Muscle of arm (tissue), 1 donor: ENCODE measurements at regions not wholly inside any gene's neighbourhood (a gene's known extent, or its start where the extent isn't known, plus 50 kb on each side); places are given as distances from the start of the nearest gene placed in this dataset.
A peak's percentile ranks its signal among the peaks of the same experiment; 100 is the strongest.

Experiments used
- DNase-seq: peaks from one replicate; pipeline ENCODE4 v3.0.0-alpha.2; 2013

- DNase-seq = no peak
These were observed 118.4 kb downstream of the LRRC30 start for GRCh38 chr18:7349181-7349837.

DNA sequence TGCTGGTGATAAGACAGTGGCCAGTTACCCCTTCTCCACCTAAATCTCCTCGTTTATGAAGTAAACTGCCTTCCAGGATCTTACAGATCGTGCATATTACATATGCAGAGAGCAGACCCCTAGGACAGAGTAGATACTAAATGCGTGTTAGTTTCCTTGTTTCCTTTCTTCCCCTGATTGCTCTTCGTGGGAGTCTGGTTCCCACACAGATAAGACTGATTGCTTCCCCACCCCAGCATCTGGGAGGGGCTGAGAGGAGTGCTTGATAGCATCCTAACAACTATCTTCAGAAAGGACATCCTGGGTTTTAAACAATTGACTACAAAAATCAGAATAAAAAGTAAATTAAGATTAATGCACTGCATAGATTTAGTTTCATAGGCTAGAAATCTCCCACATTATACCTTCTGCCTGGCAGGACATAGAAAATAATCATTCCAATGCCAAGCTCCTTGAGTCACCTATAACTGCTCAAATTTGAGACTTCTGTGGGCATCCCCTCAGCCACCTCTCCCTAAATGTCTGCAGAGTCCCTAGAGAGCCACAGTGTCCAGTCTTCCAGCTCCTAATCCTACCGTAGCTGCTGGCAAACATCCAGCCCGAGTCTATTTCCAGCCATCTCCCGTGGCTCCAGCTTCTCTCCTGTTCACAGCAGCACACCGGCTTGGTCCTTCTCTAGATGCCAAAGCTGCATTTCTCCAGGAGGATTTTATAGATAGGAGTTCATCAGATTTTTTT, 128.3 kb downstream of the LRRC30 start:
- no peak for DNase-seq

- no peak for DNase-seq
These were observed 129.8 kb downstream of the LRRC30 start for GRCh38 chr18:7360606-7361170.

GRCh38 chr18:7363338-7363737, 132.4 kb downstream of the LRRC30 start:
- no peak for DNase-seq

- no peak for DNase-seq
These were observed 135.7 kb downstream of the LRRC30 start for GRCh38 chr18:7366597-7366996.

- DNase-seq = no peak
These were observed 136.4 kb downstream of the LRRC30 start for GRCh38 chr18:7367336-7367735.

DNA sequence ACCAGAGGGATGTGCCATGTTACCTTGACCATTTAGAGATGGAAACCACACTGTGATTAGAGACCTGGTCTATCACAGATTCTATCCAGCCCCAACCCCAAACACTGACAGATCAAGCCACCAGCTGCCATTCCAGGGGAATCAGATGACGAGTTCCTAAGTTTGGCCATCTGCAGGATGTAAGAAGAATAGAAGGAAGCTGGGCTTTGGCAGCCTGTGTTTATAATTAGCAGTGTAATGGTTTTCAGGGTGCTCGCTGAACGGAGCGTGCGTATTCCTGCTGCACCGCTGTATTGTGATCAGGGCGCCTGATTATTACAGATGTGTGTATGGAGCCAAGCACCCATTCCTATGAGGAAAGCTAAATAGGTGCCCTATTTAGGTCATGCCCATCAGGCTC, 138.1 kb downstream of the LRRC30 start:
- DNase-seq = no peak

DNA sequence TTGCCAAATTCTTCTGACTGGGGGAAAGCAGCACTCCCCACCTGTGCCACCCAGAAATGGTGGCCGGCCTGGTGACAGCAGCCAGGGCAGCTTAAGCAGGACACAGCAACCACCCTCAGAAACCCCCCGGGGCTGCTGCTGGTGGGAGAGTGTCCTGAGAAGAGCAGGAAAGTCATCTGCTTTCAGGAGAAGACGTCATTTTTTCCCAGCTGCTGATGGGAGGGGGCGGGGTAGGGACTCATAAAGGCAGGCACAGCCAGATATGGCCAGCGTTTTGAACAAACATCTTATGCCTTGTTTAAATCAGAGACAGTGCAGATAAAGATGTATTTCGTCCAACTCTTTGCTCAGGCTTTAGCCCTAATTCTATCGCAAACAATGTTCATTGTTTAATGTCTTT, 139.5 kb downstream of the LRRC30 start:
- DNase-seq = peak; percentile 49

- DNase-seq = peak; percentile 27
These were observed 139.9 kb downstream of the LRRC30 start for GRCh38 chr18:7370802-7371201.

DNA sequence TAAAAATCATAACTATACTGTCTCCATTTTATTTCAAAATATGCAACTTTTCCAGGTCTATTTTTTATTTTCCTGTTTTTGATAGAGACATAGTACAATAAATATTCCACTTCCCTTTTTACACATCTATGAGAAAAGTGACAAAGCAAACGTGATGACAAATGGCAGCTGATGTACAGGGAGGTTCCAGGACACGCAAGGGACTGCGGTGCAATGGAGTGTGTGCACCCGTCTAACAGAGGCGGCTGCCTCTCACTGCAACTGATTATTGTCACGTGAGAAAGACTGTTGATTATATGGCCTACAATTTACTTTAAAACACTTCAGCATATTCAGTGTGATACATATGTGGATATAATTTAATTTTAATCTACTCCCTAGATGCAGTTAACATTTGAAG, 142.6 kb downstream of the LRRC30 start:
- no peak for DNase-seq

- DNase-seq = no peak
These were observed 150.4 kb downstream of the LRRC30 start for GRCh38 chr18:7381307-7381706.

DNA sequence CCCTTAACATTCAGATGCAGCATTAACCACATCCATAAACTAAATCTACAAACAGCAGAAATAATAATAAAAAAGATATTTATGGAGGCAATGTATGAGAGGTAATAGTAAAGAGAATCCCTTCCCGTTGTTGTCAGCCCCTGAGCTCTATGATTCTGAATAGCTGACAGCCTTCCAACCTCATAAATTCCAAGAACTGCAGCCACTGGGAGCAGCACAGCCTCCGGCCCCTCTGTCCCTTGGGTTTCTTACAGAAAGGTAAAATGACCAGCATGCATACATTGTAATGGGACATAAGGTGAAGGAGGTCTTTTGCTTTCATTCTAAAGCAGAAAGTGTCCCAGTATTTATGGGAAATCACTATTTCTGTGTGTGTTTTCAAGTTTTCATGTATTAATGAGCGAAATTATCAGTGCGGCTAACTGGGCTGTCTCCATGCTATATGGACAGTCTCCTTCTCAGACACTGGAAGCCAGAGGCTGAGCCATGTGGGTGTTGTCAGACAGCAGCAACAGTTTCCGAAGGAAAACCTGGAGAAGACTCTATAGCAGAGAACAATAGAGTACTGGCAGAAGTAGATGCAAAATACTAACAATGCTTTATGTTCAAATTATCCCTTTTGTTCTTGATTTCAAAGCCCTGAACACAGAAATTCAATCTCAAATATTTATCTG, 151.6 kb downstream of the LRRC30 start:
- no peak for DNase-seq

DNA sequence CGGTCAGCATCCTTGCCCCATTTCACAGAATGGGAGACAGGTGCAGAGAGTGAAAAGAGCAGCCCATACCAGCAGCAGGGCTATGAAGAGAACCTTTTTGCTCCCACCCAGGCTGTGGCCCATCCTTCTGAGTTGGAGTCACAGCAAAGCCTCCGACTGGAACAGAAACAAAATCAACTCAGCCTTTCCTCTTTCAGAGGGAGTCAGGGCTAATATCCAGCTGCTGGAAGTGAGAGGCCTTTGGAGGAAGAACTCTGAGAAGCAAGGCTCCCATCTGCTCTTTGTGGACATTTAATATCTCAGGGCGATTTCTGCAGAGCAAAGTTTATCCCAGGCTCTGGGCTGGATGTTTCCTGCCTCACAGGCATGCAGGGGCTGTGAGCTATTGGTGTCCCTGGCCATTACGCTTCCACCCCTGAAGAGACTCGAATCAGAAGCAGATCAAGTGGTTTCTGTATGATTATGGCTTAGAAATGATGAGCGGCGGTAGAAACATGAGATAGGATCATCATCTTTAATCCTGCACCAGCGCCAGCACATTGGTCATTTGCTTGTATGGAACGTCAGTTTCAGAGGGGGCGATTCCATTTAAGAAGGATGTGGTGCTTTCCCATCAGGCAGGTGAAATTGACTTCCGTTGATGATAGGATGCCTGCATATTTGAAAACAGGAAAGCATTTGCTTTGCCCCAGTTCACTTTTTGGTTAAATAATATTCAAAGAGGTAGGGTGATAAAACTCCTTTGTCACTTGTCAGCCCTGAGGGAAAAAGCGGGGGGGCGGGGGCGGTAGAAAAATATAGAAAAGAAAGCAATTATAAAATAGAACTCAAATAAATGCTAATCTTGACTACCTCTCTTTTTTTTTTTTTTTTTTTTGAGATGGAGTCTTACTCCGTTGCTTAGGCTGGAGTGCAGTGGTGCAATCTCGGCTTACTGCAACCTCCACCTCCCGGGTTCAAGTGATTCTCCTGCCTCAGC, 152.4 kb downstream of the LRRC30 start:
- peak; percentile 25 for DNase-seq

- DNase-seq = no peak
These were observed 157.9 kb downstream of the LRRC30 start for GRCh38 chr18:7388741-7389140.

GRCh38 chr18:7390731-7391492, 160.0 kb downstream of the LRRC30 start:
- no peak for DNase-seq

- DNase-seq = no peak
These were observed 162.2 kb downstream of the LRRC30 start for GRCh38 chr18:7393080-7393479.

DNA sequence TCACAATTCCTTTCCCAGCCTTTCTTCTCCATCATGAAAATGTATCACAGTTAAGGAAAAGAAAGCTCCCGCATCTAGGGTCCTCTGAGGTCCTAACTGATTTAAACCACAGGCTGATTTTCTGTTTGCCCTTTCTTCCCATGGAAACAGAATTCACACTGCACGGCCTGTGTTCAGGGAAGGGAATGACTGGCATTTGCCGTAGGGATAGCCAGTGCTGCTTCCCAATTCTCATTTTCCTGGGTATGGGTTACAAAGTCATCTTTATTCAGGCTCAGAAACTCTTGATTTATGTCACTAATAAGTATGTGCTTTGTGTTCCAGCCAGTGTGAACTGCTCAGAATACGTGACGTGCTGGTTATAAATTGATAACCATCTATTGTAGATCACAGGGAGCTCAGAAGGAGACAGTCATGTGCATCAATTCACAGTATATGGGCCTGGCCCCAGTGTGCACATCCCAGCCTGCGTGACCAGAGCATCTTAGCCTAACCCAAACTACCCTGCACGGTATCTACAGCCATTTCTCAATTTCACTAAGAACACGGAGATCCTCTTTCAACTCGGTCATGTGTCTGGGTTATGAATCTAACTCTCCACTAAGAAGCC, 163.3 kb downstream of the LRRC30 start:
- no peak for DNase-seq

- DNase-seq = no peak
These were observed 164.7 kb downstream of the LRRC30 start for GRCh38 chr18:7395566-7395965.

- no peak for DNase-seq
These were observed 153.2 kb upstream of the PTPRM start for GRCh38 chr18:7413906-7414305.

- no peak for DNase-seq
These were observed 152.7 kb upstream of the PTPRM start for GRCh38 chr18:7414459-7414858.
